GM20431 (cell line): ENCODE measurements at regions not wholly inside any gene's neighbourhood (a gene's known extent, or its start where the extent isn't known, plus 50 kb on each side); places are given as distances from the start of the nearest gene placed in this dataset.
"Not testable (repeated sequence)": the region's sequence is repeated elsewhere in the genome, so short reads cannot be mapped to it uniquely, and the experiment has no call there.

ENCODE experiments used
- in situ Hi-C: fragments of 300-500 bp; cut with MseI, MboI; formaldehyde crosslinking; loops from one replicate; pipeline ENCODE4 v1.15.0; 2020; ENCODE audit warnings: low sequenced_read_pairs; ENCODE audit not compliant: unreplicated experiment

- in situ Hi-C loops = loop anchor here (10.0 to 25.0 kb wide), 2 partner anchors 162 to 484 kb away; partner anchors contain the start of gene PLCL1
These were observed 492.4 kb downstream of the PLCL1 start for GRCh38 chr2:198296665-198297308.

GRCh38 chr2:198293281-198293680 lies 488.9 kb downstream of the PLCL1 start:
- in situ Hi-C loops = loop anchor here (10.0 to 25.0 kb wide), 2 partner anchors 158 to 481 kb away; partner anchors contain the start of gene PLCL1

- in situ Hi-C loops = loop anchor here (10.0 to 25.0 kb wide), 2 partner anchors 155 to 478 kb away; partner anchors contain the start of gene PLCL1
These were observed 485.4 kb downstream of the PLCL1 start for GRCh38 chr2:198289811-198290210.

DNA sequence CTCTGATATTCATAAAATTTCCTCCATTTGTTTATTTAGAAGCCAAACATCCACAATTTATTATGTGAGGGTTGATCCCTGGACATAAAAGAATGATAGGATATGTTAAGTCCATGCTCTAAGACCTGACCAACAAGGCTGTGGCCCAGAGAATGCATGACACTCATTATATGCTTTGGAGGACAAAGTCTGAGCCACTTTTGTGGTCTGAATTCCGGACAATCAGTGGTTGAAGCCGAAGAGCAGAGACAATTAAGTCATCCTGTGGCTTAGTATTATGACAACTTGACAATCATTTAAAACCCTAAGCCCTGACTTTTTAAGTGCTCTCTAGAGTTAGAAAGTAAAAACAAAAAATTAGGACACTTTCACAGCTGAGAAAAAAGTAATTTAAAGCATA lies 483.3 kb downstream of the PLCL1 start:
- in situ Hi-C loops = loop anchor here (25.0 kb wide), 1 partner anchor 475 kb away; the partner anchor contains the start of gene PLCL1

- in situ Hi-C loops = loop anchor here (25.0 kb wide), 1 partner anchor 473 kb away; the partner anchor contains the start of gene PLCL1
These were observed 480.8 kb downstream of the PLCL1 start for GRCh38 chr2:198285216-198285615.

DNA sequence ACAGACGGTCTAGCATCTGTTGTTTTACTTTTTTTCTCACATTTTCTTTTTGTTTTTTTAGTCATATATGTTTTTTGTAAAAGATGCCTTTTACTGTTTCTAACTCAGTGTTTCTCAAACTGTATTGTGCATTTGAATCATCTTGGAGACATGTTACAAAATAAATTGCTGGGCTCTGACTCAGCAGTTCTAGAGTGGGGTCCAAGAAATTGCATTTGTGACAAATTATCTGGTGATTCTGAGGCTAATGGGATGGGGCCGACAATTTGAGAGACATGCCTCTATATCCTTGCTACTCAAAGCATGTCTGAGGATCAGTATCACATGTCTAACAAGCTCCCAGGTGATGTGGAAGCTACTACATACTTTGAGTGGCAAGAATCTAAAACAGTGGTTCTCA lies 478.8 kb downstream of the PLCL1 start:
- in situ Hi-C loops = loop anchor here (25.0 kb wide), 1 partner anchor 471 kb away; the partner anchor contains the start of gene PLCL1

GRCh38 chr2:198282061-198282460 lies 477.7 kb downstream of the PLCL1 start:
- in situ Hi-C loops = loop anchor here (25.0 kb wide), 1 partner anchor 470 kb away; the partner anchor contains the start of gene PLCL1

- in situ Hi-C loops = loop anchor here (25.0 kb wide), 1 partner anchor 468 kb away; the partner anchor contains the start of gene PLCL1
These were observed 475.8 kb downstream of the PLCL1 start for GRCh38 chr2:198280145-198280544.

DNA sequence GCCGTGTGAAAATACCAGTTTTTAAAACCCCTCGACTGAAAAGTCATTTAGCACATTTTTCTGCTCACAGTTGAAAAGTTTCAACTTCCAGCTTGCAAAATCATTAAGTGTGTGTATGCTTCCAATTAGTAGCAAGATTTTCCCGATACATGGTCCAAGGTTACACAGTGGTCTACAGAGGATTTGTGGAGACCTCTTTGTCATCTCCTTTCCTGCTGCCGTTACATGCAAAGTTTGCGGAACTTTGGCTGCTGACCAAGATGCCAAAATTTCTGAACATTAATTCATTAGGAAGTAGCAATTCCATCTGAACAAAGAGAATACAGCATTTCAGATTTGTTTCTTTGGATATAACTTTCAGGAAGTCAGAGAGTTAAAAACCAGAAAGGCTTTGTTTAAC lies 474.6 kb downstream of the PLCL1 start:
- in situ Hi-C loops = loop anchor here (25.0 kb wide), 1 partner anchor 467 kb away; the partner anchor contains the start of gene PLCL1

DNA sequence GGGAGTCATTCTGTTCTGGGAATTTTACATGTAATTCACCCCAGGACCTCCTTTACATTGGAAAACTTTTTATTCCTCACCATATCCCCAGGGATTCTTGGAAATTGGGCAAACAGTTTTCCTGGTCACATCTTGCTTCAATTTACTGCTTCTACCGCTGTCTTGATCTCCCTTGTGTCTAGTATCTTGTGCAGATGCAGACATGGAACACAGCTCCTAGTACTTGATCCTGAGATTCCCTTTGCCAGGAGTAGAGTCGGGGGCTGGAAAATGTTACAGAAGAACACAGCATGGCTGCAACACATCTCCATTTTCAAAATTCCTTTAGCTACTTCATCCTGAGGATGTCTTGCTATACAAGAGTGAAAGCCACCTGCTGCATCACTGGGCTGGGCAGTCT lies 472.8 kb downstream of the PLCL1 start:
- in situ Hi-C loops = loop anchor here (25.0 kb wide), 1 partner anchor 465 kb away; the partner anchor contains the start of gene PLCL1

DNA sequence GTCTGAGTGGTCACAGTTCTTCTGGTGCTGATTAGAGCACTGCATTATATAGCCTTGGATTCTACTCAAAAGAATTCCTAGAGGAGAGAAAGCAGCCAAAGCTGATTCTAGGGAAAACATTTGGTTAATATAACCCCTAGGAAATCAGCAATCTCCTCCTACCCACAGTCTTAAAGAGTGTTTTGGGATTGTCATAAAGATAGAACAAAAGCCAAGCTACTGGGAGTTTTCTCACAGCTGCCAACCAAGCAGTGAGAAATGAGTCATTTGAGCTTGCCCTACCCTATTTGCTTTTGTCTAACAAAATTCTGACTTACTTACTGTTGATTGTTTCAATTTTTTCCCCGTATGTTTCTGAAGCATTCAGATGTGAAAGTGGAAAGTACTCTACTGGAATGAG lies 469.3 kb downstream of the PLCL1 start:
- in situ Hi-C loops = no loop called here

- in situ Hi-C loops = not testable (repeated sequence)
These were observed 465.8 kb downstream of the PLCL1 start for GRCh38 chr2:198270157-198270556.

DNA sequence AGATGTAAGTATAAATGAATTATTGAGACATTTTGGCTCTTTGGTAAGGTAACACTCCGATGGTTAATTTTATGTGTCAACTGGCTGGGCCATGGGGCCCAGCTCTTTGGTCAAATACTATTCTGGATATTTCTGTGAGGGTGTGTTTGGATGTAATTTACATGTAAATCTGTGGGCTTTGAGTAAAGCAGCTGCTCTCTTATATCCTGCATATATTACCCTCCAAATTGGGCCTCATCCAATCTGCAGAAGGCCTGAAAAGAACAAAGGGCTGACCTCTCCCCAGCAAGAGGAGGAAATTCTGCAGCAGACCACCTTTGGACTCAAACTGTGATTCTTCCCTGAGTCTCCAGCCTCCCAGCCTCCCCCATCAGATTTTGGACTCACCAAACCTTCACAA lies 464.1 kb downstream of the PLCL1 start:
- in situ Hi-C loops = no loop called here

GRCh38 chr2:198259496-198259895 lies 455.1 kb downstream of the PLCL1 start:
- in situ Hi-C loops = no loop called here

DNA sequence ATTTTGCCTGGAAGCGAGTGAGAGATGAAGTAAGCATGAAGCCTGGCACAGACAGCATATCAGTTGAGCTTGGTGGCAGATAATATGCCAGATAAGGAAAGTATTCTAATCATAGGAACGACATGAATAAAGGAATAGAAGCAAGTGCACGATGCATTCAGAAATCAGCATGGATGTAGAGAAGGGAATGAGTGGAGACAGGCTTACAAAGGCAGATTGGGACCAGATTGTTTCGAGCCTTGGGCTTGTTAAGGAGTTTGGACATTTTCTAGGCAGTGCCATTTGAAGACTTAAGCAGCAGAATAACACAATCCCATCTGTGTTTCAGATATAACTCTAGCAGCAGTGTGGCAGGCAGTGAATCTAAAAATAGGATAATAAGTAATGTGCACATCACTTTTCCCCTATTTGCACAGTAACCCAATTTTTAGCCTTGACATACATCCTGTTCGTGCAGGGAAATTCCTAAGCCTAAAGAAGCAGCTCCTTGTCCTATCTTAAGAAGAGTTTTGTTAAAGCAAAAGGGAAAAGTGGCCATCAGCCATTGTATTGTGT lies 450.2 kb downstream of the PLCL1 start:
- in situ Hi-C loops = no loop called here

DNA sequence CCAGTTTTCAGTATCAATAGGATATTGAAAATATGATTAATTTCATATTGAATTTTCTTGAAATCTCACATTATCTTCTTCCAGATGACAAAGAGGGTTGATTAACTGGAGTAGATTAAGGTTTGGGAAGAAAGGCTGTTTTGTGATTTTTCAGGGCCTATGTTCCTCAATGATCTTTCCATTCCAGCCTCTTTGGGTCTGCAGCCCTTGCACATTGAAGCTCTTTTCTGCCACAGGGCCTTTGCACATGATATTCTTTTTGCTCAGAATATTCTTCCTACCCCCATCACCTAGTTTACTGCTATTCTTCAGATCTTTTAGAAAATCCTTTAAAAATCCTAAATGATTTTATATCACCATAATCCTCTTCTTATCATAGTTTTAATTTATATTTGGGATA lies 449.6 kb downstream of the PLCL1 start:
- in situ Hi-C loops = no loop called here

GRCh38 chr2:198252472-198252871 lies 448.1 kb downstream of the PLCL1 start:
- in situ Hi-C loops = no loop called here

- in situ Hi-C loops = no loop called here
These were observed 437.7 kb downstream of the PLCL1 start for GRCh38 chr2:198242093-198242492.

DNA sequence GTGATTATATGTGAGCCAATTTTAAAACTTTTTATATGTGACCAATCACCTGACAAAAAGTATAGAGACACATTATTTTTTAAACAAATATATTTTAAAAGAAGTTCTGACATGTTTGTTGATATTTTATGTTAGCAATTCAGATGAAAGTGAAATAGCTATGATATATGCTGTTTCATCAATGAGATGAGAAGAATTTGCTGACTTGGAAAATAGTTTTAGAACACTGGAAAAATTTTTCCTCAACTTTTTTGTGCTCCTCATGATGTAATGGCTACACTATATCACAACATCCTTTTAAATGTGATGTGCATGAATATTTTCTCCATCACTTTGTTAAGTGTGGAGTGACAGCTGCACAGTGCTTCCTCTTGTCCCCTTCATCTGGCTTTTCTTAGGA lies 434.0 kb downstream of the PLCL1 start:
- in situ Hi-C loops = no loop called here

DNA sequence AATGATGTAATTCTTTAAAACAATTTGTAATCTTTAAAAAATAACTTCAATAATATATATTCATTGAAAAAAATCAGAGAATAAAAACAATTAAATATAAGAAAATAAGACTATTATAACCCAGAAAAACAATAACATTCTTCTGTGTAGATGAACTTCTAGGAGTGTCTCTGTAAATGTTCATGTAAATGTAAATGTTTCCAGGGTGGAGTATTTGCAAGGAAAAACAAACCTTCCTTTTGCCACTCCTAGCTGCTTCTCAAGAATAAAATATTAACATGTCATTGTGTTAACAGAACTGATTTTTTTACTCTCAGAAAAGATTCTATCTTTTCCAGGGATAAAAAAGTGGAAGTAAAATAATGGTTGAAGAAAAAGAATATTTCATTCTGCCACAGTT lies 431.9 kb downstream of the PLCL1 start:
- in situ Hi-C loops = no loop called here

- in situ Hi-C loops = no loop called here
These were observed 427.9 kb downstream of the PLCL1 start for GRCh38 chr2:198232281-198232680.
